Stomach (tissue), 8 donors: ENCODE measurements at regions not wholly inside any gene's neighbourhood (a gene's known extent, or its start where the extent isn't known, plus 50 kb on each side); places are given as distances from the start of the nearest gene placed in this dataset.

Source experiments
- DNase-seq, 2 donors: peaks; one replicate each; pipeline versions ENCODE4 v3.0.0 to v3.0.0-alpha.2; 2013 to 2019
- H3K27ac ChIP-seq, 5 donors: fragments of 200-600 bp in 4 of 5; sonication (generic) in 4 of 5; one replicate each; pipeline ENCODE4 v1.5.1; 2013 to 2019; ENCODE audit warnings: mild to moderate bottlenecking in 1 of 5, moderate library complexity in 1 of 5
- H3K27me3 ChIP-seq, 3 donors: fragments of 200-600 bp; sonication (generic); one replicate each; pipeline ENCODE4 v1.5.1; 2017 to 2019; ENCODE audit warnings: mixed run types in 1 of 3
- H3K36me3 ChIP-seq, 4 donors: fragments of 200-600 bp; sonication (generic); 1 replicate in 3 of 4; 2 replicates in 1 of 4; pipeline ENCODE4 v1.5.1; 2016 to 2019
- H3K4me1 ChIP-seq, 4 donors: fragments of 200-600 bp; sonication (generic); one replicate each; pipeline ENCODE4 v1.5.1; 2016 to 2019
- H3K4me3 ChIP-seq, 4 donors: fragments of 200-600 bp; sonication (generic) in 3 of 4; one replicate each; pipeline ENCODE4 v1.5.1; 2016 to 2019; ENCODE audit warnings: mild to moderate bottlenecking in 1 of 4
- H3K9me3 ChIP-seq, 4 donors: fragments of 200-600 bp; sonication (generic); one replicate each; pipeline ENCODE4 v1.5.1; 2016 to 2019
- EP300 ChIP-seq: sonication (generic); formaldehyde crosslinking; IDR thresholded peaks from one replicate; pipeline ENCODE4 v1.6.1; 2017; ENCODE audit warnings: antibody characterized with exemption
- POLR2A ChIP-seq, 4 donors: fragments of 450-650 bp; IDR thresholded peaks; one replicate each; pipeline ENCODE4 v1.6.1; 2016; ENCODE audit warnings: antibody characterized with exemption in 4 of 4, control low read depth in 2 of 4, mild to moderate bottlenecking in 1 of 4, moderate library complexity in 1 of 4
- POLR2AphosphoS5 ChIP-seq, 3 donors: sonication (generic); formaldehyde crosslinking; IDR thresholded peaks; one replicate each; pipeline ENCODE4 v1.6.1; 2016; ENCODE audit warnings: antibody characterized with exemption in 3 of 3
- WGBS, 5 donors: extraction: QIAGEN DNeasy Blood & Tissue Kit in 3 of 5; methylation state at CpG; one replicate each; pipeline versions ENCODE4 v1.1.5 to v1.1.7; 2013 to 2018; 5-methylcytosine and 5-hydroxymethylcytosine counted together
- intact Hi-C: fragments of 100-400 bp; cut with DNase I; formaldehyde crosslinking; loops from one replicate; pipeline ENCODE4 v1.15.1; 2023; ENCODE audit warnings: low total_unique reads
- TF ChIP-seq, protein P1 (sequence below), 7 experiments: fragments of 450-650 bp in 4 of 7; fragments of 200-600 bp in 3 of 7; sonication (generic) in 3 of 7; IDR thresholded peaks; one replicate each; pipeline ENCODE4 v1.5.1; 2016 to 2019; ENCODE audit warnings: antibody characterized with exemption in 7 of 7, control low read depth in 2 of 7, mild to moderate bottlenecking in 1 of 7
- donor health status: healthy with polysubstance abuse.
- donor health status: Bipolar disorder and iron deficiency.
- donor health status: healthy.

DNA sequence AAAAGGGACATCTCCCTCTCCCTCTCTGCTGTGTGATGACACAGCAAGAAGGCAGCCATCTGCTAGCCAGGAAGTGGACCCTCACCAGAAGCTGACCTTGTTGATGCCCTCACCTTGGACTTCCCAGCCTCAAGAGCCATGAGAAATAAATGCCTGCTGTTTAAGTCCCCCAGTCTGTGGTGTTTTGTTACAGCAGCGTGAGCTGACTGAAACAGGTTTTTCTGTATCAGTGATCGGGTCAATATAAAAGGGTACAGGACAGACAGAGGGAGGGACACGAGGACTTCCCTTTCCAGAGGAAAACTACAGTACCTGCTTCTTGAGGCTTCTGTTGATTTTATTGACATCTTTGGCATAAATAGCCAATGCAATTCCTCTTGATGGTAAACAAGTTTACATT lies 510.3 kb upstream of the CHAC2 start:
- Histone ChIP-seq H3K4me3 (no peak overlapping the region), H3K27me3 (no peaks in the 10 kb centered on the region), H3K36me3 (no peaks in the 10 kb centered on the region), H3K27ac (no peak overlapping the region), H3K9me3 (peaks cover 0 to 4% (median 2%) of the 10 kb centered on the region in 4 donors), H3K4me1 (no peaks in the 10 kb centered on the region)
- no peak for DNase-seq
- WGBS, 5 donors: 82 to 93% (median 86%) methylated on average over 3 of the region's 3 CpGs
- intact Hi-C loops: no loop called here
- TF ChIP-seq EP300: no peak
- TF ChIP-seq POLR2A (IDR thresholded peaks at IDR 0.05): no peak
- TF ChIP-seq POLR2AphosphoS5 (IDR thresholded peaks at IDR 0.05): no peak
- TF ChIP-seq, protein P1, sequence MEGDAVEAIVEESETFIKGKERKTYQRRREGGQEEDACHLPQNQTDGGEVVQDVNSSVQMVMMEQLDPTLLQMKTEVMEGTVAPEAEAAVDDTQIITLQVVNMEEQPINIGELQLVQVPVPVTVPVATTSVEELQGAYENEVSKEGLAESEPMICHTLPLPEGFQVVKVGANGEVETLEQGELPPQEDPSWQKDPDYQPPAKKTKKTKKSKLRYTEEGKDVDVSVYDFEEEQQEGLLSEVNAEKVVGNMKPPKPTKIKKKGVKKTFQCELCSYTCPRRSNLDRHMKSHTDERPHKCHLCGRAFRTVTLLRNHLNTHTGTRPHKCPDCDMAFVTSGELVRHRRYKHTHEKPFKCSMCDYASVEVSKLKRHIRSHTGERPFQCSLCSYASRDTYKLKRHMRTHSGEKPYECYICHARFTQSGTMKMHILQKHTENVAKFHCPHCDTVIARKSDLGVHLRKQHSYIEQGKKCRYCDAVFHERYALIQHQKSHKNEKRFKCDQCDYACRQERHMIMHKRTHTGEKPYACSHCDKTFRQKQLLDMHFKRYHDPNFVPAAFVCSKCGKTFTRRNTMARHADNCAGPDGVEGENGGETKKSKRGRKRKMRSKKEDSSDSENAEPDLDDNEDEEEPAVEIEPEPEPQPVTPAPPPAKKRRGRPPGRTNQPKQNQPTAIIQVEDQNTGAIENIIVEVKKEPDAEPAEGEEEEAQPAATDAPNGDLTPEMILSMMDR (IDR thresholded peaks at IDR 0.05): no peak

- intact Hi-C loops: no loop called here
- TF ChIP-seq POLR2AphosphoS5 (IDR thresholded peaks at IDR 0.05) (no peak), EP300 (no peak), POLR2A (IDR thresholded peaks at IDR 0.05) (no peak)
- TF ChIP-seq, protein P1 (IDR thresholded peaks at IDR 0.05): no peak
- H3K27ac ChIP-seq: no peak overlapping the region
- H3K4me1 ChIP-seq: no peaks in the 10 kb centered on the region
- no peak overlapping the region for H3K4me3 ChIP-seq
- H3K27me3 ChIP-seq: no peaks in the 10 kb centered on the region
- H3K9me3 ChIP-seq: no peaks in the 10 kb centered on the region
- no peak for DNase-seq
- no peaks in the 10 kb centered on the region for H3K36me3 ChIP-seq
- WGBS, 5 donors: 62 to 72% (median 66%) methylated on average over 2 of the region's 2 CpGs
Observed at GRCh38 chr2:53253244-53253643, 514.4 kb upstream of the CHAC2 start.

- TF ChIP-seq POLR2A (IDR thresholded peaks at IDR 0.05) (no peak), POLR2AphosphoS5 (IDR thresholded peaks at IDR 0.05) (no peak), EP300 (no peak)
- TF ChIP-seq, protein P1 (IDR thresholded peaks at IDR 0.05): no peak
- Histone ChIP-seq H3K4me3 (no peak overlapping the region), H3K36me3 (no peaks in the 10 kb centered on the region), H3K4me1 (no peaks in the 10 kb centered on the region), H3K27ac (no peak overlapping the region), H3K27me3 (no peaks in the 10 kb centered on the region), H3K9me3 (no peaks in the 10 kb centered on the region)
- no peak for DNase-seq
- WGBS, 5 donors: 9 to 29% (median 20%) methylated on average over 1 of the region's 1 CpG; no CpG with 5 or more reads in 1 of the 5 donors
- intact Hi-C loops: no loop called here
Observed at GRCh38 chr2:53252115-53252514, 515.5 kb upstream of the CHAC2 start.

DNA sequence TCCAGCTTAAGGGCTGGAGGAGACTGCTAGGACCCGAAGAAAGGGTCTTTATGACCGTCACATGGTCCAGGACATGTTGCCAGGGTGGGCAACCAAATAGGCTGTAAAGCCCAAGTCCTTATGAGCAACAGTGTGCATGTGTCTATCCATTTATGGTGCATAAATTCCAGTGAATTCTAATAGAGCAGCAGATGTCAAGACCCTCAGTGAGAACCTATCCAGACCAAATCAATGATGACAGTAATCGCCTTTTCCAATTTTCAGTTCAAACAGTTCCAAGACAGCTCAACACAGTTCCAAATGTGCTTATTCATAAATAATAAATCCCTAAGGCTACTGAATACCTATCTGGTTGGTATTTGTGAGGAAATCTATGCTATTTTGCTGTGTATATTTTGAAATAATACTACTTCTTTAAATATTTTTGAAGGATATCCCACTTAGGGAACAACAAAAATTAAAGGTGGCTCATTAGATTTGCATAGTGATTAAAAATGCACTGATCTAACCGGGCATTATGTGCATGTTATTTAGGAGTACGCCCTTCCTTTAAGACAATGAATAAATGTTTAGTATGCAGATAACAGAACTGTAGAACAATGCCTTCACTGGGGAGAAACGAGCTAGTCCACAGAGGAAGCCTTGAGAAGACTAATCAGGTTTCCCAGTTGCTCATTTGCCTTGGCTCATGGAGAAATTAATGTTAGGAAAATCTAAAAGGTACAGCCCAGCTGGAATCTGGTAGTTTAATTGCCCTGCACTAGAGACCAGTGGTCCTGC lies 519.5 kb upstream of the CHAC2 start:
- 60 to 73% (median 65%) methylated on average over 6 of the region's 6 CpGs for WGBS, 5 donors
- intact Hi-C loops: no loop called here
- TF ChIP-seq POLR2A (IDR thresholded peaks at IDR 0.05) (no peak), POLR2AphosphoS5 (IDR thresholded peaks at IDR 0.05) (no peak), EP300 (no peak)

DNA sequence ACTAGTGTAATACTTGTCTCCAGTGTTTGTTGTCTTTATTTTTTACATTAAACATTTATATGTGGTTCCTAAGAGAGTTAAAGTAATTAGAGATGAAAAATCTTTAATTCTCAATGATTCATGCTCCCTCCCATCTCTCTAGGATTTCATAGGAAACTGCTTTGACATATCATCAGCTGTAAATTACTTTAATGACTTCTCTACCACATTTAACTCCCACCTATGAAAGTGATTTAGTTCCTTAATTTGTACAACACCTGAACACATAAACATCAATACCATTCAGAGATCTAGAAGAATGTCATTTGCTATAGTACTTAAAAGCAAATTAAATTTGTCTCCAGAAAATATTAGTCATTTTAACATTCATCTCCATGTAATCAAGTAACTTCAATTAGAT lies 524.2 kb upstream of the CHAC2 start:
- H3K4me1 ChIP-seq: no peaks in the 10 kb centered on the region
- no peak overlapping the region for H3K27ac ChIP-seq
- intact Hi-C loops: no loop called here
- H3K9me3 ChIP-seq: no peaks in the 10 kb centered on the region
- H3K36me3 ChIP-seq: no peaks in the 10 kb centered on the region
- TF ChIP-seq POLR2A (IDR thresholded peaks at IDR 0.05): no peak
- TF ChIP-seq POLR2AphosphoS5 (IDR thresholded peaks at IDR 0.05): no peak
- TF ChIP-seq, protein P1 (IDR thresholded peaks at IDR 0.05): no peak
- no peak for TF ChIP-seq EP300
- no peak overlapping the region for H3K4me3 ChIP-seq
- DNase-seq: no peak
- no peaks in the 10 kb centered on the region for H3K27me3 ChIP-seq

More for the DNA sequence above, 519.5 kb upstream of the CHAC2 start:
- DNase-seq: no peak
- H3K27ac ChIP-seq: no peak overlapping the region
- H3K36me3 ChIP-seq: no peaks in the 10 kb centered on the region
- no peak overlapping the region for H3K4me3 ChIP-seq
- no peaks in the 10 kb centered on the region for H3K27me3 ChIP-seq
- H3K9me3 ChIP-seq: no peaks in the 10 kb centered on the region
- no peaks in the 10 kb centered on the region for H3K4me1 ChIP-seq
